ENCODE measurements at regions not wholly inside any gene's neighbourhood (a gene's known extent, or its start where the extent isn't known, plus 50 kb on each side); places are given as distances from the start of the nearest gene placed in this dataset.

DNA sequence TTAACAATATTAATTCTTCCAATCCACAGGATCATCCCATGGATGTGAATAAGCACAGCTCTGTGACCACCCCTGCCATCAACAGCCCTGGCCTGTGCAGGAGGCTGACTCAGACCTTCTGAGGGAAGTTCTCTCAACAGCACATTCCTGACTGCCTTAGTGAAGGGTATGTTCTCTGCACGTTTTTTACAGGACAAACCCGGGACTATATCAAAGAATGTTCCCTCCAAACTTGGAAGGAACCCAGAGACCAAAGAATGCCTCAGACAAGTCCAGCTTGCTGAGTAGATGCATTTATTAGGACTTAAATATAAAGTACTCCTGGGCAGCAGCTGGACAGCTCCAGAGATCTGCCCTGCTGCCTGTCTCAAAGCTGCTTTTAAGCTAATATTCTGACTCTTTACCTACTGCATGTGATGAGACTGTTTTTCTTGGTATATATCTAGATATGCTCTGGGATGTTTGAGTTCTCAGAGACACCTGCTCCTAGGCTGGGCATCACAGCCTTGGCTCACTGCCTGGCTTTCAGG is 1127.8 kb upstream of the PRKX start:
- no peak for DNase-seq

DNA sequence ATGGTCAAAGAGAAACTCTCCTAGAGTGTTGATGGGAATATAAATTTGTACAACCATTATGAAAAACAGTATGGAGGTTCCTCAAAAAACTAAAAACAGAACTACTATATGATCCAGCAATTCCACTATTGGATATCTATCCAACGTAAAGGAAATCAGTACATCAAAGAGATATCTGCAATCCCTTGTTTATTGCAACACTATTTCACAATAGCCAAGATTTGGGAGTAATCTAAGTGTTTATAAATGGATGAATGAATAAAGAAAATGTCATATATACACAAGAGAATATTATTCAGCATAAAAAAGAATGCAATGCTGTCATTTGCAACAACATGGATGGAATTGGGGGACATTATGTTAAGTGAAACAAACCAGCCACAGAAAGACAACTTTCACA is 1118.1 kb upstream of the PRKX start:
- DNase-seq: no peak

DNA sequence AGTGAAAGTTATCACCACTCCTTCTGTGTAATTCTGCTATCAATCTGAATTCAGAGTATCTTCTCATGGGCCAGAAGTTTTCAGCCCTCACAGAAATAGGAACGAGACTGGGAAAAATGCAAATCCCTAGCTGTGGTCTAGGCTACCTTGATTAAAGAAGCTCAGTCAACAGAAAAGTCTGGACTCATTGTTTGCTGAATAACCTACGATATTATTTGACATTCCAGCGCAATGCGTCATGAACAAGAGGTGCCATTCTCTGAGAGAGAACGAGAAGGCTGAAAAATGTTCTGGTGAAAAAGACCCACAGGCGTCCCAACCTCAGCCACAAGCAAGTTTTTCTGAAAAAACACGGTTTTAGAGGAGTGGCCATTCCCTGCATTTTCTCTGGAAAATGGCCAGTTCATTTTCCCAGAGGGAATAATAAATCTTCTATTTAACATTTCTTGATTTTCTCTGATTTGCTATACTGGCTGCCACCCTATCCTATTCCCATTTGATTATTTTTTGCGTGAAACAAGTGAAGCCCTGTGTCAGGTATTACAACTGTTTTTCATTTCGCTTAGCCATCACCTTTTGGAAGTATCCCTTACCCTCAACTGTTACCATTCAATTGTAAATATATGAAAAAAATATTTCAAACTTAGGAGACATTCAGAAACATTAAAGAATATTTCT is 1117.6 kb upstream of the PRKX start:
- no peak for DNase-seq

DNA sequence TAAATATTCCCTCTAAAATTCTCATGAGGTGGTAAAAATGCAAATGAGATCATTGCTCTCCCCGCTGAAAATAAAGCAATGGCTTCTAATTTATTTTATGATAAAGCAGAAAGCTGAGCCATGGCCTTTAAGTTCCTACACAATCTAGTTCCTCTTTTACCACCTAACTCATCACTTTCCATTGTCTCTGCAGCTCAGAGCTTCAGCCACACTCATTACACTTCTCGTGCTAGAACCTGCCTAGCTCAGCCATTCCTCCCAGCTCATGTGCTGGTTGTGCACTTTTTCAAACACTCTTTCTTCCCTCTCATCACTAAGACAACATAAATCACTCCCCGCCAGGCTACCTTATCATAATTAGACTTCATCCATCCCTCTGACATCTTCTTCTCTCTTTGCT is 1112.1 kb upstream of the PRKX start:
- DNase-seq: no peak

DNA sequence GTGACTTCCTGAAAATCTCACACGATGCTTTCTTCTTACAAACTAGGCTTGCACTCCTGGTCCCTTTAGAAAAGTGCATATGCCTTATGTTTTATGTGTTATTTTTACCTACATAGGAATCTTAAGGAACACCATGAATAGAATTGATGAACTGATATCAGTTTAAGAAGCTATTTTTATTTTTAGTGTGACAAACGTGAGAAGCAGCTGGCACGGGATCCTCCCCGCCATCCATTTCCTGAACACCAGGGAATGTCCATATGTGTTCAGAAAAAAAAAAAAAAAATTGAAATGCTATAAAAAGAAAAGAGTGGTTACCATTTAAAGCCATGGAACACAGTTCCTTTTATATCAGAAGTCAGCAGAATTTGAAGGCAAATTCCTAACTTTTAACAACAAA is 1096.1 kb upstream of the PRKX start:
- DNase-seq: no peak

DNA sequence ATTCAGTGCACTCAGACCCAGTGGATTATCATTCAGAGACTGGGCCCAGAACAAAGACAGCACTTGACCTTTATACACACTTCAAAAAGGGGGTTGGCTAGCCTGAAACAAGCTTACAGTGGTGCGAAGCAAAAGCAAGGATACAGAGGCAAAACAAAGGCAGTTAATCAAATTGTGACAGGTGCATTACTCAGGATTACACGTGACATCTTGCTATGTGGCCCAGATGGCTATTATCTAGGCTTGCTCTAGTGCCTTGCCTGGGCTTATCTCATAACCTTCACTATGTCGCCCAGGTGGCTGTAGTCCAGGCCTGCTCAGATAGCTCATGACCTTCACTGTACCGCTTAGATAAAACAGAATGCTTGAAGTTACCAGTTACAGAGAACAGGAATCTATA is 1092.1 kb upstream of the PRKX start:
- no peak for DNase-seq

DNA sequence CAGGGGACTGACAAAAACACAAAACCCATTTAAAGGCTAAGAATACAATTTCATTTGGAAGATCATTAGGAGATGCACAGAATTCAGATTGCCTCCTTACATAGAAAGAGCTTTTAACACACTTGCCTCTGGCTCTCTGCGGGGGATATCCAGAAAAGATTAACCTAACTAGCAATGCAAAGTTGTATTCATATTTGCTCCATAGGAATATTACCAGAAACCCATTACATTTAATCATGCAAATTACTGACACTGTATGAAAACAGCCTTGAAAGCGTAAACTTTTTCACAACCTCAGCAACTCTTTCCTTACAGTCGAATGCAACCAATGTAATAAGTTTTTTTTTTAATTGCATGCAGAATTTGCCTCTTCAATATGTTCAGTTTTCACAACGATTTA is 1087.3 kb upstream of the PRKX start:
- DNase-seq: no peak

DNA sequence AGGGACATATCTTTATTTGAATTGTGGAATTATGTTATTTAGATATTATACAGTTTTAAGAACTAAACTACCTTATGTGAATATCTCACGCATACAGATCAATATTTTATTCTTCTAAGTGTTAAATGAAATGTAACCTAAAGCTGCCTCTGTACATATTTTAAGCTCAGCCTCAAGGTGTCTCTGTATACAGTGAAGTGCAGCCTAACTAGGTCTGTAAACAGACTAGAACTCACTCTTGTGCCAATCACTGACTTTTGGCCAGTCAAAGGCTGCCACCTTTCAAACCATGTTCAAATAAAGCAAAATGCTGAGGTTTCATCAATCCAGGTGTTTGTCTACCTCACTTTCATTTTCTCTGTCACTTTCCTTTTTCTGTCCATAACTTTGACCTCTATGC is 1074.5 kb upstream of the PRKX start:
- DNase-seq: no peak

DNA sequence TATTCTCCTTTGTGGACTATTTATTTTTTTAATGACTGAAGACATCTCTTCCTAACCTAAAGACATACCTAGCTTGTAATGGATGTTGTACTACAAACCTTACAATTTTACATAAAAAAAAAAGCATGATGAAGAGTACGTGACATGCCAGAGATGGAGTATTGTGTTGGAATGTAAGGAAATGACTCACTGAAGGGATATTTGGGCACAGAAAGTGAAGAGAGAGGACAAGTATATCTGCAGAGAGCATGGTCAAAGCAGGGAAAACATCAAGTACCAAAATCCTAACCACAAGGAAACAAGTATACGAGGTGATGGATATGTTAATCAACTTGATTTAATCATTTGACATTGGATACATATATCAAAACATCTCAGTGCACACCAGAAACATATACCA is 1051.4 kb upstream of the PRKX start:
- DNase-seq: no peak

DNA sequence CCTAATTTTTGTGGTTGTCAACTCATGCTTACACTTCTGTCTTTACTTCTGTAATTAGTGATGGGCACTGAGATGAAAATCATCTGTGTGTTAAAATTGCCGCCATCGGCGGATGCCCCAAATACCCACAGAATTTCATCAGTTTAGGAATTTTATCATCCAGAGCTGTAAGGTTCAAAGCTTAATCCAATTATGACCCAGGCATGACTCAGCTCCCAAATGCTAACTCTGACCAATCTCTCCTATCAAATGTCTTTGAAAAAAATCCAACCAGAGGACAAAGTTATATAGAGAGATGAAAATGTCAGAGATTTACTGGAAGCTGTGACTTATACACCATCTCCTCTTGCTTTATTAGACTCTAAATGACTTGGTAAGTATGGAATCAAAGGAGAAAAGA is 1048.7 kb upstream of the PRKX start:
- no peak for DNase-seq

DNA sequence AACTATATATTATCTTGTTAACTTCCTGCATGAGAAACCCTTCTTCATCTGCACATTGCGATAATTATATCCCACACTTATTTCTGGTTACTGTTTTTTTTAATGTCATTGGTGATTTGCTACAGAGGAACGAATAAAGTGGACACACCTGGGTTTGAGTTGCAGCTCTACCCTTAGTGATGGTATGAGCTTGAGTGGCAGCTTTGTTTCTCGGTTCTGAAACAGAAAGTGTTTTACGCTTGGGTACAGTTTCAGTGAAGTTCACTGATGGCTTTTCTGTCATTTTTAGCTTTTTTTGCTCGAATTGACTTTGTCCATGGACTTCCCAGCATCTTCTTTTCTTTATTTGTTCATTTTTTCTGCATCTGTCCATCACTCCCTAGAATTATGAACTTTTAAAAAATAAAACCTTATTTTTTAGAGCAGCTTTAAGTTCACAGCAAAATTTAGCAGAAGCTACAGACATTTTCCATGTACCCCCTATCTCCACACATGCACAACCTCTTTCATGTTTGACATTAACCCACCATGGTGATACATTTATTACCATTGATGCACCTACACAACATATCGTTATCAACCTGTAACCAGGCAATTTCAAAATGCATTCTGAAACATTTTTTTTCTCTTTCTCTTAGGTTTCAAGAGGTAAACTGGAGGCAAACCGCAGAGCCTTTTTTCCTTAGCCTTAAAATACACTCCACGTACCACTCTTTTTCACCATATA is 1041.6 kb upstream of the PRKX start:
- no peak for DNase-seq

DNA sequence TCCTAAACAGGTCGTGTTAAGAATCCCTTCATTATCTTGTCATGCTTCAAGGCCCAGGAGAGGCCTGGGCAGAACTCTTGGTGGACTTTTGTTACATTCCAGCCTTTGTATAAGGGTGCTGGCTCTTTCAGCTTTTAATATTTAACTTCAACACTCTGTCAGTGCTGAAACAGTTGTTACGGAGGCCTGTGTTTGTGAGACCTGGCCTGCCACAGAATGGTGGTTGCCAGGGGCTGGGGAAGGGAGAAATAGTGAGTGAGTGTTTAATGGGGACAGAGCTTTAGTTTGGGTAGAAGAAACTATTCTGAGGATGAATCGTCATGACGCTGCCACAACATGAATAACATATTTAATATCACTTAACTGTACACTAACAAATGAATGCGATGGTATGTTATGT is 1027.6 kb upstream of the PRKX start:
- no peak for DNase-seq

DNA sequence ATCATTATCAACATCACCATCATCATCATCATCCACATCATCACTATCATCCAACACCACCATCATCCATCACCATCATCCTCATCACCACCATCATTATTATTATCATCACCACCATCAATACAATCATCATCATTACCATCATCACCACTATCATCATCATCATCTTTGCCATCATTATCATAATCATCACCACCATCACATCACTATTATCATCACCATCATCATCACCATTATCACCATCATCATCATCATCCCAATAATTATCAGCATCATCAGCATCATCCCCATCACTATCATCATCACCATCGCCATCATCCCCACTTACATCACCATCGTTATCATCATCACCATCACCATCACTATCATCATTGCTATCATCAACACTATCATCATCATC is 1021.9 kb upstream of the PRKX start:
- DNase-seq: no peak

DNA sequence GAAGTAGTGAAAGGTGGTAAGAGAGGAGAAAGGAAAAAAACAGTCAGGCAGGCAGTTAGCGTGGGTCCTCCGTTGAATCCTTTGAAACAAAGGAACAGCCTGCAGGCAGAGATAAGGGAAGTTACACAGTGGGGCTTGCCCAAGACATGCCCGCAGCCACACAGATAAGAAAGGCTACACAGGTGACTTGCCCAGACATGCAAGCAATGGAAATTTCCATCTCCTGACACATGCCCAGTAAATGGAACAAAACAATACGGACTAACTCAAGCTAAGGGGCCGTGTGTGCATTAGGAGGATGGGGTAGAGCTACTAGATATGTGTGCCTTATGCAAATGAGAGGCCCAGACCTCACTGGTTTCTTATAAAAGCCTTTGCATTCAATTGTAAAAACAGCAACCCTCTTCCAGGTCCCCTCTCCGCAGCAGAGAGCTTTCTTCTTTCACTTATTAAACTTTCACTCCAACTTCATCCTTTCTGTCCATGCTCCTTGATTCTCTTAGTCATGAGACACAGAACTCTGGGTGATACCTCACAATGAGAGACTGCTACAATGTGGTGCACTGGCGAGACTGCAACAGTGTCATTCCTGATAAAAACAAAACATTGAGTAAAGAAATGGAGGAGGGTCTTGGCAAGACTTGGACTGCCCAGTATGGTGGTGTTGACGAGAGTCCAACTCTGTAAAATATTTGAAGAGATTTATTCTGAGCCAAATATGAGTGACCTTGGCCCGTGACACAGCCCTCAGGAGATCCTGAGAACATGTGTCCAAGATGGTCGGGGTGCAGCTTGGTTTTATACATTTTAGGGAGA is 997.4 kb upstream of the PRKX start:
- DNase-seq: no peak

DNA sequence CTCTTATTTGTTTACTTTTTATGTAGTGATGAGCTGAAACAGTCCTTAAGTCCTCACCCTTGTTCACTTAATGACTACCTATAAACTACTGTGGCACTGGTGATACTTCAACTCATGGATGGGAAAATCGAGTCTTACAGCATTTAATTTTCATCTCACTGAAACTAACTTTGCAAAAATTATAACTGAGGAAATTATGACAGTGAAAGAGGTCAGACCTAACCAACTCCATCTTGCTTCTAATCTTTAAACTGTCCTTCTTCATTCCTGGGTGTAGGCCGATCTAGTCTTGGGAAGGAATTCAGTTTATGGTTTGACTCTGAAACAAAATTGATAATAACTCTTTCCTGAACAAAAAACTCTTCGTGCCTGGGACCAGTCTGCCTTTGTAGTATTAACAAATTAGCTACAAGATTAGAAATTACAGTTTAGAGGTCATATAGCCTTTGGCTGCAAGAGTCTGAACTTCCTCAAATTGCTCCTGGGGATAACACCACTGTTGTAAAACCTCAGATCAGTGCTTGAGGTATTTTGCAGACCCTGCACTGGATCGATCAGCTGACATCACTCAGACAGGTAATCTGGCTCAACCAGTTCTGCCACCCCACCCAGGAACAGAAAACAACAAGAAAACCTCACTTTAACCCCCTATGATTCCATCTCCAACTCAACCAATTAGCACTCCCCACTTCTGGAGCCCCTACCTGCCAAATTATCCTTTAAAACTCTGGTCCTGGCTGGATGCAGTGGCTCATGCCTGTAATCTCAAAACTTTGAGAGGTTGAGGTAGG is 995.7 kb upstream of the PRKX start:
- no peak for DNase-seq

DNA sequence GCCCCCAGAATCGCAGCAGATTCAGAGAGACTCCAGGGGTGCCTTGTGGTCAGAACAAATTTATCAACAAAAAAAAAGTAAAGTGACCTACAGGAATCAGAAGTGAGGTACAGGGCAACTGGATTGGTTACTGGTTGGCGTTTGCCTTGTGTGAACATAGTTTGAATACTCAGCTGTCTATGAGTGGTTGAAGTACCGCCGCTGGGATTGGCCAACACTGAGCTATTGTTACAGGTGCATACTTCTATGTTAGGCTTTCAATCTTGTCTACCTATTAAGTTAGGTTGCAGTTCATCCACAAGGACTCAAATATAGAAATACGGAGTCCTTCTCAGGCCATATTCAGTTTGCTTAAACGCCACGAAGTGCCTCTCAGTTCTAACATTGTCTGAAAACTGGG is 993.5 kb upstream of the PRKX start:
- DNase-seq: no peak

DNA sequence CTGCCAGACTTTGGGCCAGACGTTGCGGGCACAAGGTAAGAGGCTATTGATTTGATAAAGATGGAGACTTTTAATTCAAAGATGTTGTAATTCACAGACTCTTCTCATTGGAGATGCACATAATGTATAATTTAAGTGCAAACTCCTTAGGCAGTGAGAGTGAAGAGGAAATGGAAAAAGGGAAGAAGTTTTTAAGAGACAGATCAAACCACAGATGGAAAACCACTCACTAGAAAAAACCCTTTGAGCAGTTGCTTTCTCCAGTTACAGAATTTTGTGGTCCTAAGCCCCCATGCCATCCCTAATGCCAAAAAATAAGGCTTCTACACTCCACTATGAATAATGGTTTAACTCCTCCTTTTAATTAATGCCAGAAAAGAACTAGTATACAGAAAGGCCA is 977.1 kb upstream of the PRKX start:
- DNase-seq: no peak

DNA sequence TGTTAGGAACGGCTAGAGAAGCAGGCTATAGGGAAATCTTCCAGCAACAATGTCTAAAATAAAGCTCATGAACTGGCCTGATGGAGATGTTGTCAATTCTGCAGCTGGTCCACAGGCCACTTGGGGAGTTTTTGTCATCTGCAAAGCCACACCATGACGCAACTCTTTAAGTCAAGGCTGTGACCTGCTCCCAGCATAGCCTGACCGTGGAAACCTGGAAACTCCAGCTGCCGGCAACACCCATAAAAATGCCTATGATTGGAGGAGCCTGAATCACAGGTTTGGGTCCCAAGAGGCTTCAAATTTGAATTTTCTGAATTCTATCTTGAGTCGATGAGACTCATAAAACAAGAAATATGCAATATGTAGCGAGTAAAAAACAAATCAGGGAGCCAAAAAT is 969.2 kb upstream of the PRKX start:
- no peak for DNase-seq

DNA sequence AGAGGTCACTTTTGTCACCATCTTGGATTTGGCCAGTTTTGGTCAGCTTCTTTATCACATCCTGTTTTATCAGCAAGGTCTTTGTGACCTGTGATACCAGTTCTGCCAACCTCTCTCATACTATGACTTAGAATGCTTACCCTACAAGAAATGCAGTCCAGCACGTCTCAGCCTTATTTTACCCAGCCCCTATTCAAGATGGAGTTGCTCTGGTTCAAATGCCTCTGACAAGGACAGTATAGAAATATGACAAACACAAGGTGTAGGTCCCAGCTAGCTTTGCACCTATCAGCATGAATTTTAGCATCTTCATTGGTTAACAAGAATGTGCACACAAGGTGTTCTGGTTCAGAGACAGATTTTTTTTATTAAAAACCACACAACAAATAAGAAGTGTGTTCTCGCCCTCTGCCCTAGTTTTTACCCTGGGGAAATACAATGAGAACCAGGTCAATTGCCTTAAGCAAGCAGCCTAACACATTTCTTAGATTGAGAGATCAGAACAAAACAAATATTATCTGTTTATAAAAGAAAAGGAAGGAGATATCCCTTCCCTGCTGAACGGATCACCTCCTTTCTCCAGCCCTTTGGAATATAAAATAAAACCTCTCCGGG is 962.3 kb upstream of the PRKX start:
- DNase-seq: no peak

DNA sequence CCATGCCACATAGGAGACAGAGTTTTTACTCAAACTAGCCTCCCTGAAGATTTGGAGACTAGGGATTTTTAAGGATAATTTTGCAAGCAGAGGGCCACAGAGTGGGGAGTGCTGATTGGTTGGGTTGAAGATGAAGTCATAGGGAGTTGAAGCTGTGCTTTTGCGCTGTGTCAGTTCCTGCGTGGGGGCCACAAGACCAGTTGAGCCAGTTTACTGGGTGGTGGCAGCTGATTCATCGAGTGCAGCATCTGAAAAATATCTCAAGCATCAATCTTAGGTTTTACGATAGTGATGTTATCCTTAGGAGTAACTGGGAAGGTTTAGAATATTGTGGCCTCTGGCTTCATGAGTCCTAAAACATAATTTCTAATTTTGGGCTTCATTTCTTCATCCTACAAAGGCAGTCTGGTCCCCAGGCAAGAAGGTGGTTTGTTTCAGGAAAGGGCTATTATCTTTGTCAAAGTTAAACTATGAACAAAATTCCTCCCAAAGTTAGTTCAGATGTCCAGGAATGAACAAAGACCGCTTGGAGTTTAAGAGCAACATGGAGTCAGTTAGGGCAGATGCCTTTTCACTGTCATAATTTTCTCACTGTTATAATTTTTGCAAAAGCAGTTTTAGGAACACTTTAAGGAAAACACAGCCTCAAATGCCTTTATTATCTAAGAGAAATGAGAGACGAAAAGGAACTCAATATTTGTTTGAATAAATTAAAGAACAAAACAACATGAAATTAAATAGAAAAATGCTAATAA is 960.8 kb upstream of the PRKX start:
- DNase-seq: no peak

DNA sequence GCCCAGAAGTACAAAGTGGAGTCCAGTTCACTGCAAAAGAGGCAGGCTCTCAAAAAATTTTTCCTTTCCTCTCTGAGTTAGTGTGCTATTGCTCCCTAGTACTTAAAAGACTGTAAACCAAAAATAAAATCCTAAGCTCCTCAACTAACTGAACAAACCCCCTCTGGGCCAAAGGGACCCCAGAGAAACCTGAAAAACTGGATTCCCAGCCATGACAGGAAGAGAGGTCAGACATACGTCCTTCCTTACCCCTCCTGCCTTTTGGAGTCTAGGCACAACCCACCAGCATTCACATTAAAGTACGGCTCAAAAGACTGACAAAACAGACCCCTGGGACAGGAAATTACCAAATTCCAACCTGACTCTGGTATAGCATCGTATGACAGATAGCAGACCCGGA is 957.9 kb upstream of the PRKX start:
- DNase-seq: no peak

DNA sequence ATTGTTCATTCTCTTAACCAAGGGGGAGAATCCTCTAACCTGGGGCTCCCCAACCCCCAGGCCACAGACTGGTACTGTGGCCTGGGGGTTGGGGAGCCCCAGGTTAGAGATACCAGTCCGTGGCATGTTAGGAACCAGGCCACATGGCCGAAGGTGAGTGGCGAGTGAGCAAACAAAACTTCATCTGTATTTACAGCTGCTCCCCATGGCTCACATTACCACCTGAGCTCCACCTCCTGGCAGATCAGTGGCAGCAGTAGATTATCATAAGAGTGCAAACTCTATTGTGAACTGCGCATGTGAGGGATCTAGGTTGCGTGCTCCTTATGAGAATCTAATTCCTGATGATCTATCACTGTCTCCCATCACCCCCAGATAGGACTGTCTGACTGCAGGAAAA is 957.2 kb upstream of the PRKX start:
- DNase-seq: no peak

All from KG1 (cell line).